Ascending aorta (tissue), 2 donors: ENCODE measurements at regions not wholly inside any gene's neighbourhood (a gene's known extent, or its start where the extent isn't known, plus 50 kb on each side); places are given as distances from the start of the nearest gene placed in this dataset.

Experiments used
- DNase-seq, 2 donors: peaks; one replicate each; pipeline ENCODE4 v3.0.0-alpha.2; 2019; ENCODE audit warnings: low spot score in 2 of 2
- H3K27ac ChIP-seq, 2 donors: fragments of 200-600 bp; sonication (generic); one replicate each; pipeline ENCODE4 v1.5.1; 2016 to 2017; ENCODE audit warnings: mild to moderate bottlenecking in 1 of 2
- H3K27me3 ChIP-seq: fragments of 200-600 bp; sonication (generic); one replicate; pipeline ENCODE4 v1.5.1; 2017
- H3K36me3 ChIP-seq, 2 donors: fragments of 200-600 bp; sonication (generic); one replicate each; pipeline ENCODE4 v1.5.1; 2016
- H3K4me1 ChIP-seq, 2 donors: fragments of 200-600 bp; sonication (generic); one replicate each; pipeline ENCODE4 v1.5.1; 2016 to 2017; ENCODE audit warnings: mild to moderate bottlenecking in 1 of 2
- H3K4me3 ChIP-seq, 2 donors: fragments of 200-600 bp; sonication (generic); one replicate each; pipeline ENCODE4 v1.5.1; 2016 to 2017; ENCODE audit warnings: mild to moderate bottlenecking in 1 of 2
- H3K9me3 ChIP-seq, 2 donors: fragments of 200-600 bp; sonication (generic); one replicate each; pipeline ENCODE4 v1.5.1; 2016
- intact Hi-C: fragments of 100-400 bp; cut with DNase I; formaldehyde crosslinking; loops from one replicate; pipeline ENCODE4 v1.15.1; 2023
- TF ChIP-seq, protein P1 (sequence below), 3 experiments: fragments of 200-600 bp in 2 of 3; fragments of 450-650 bp in 1 of 3; sonication (generic) in 2 of 3; IDR thresholded peaks; one replicate each; pipeline ENCODE4 v1.5.1; 2016 to 2019; ENCODE audit warnings: antibody characterized with exemption in 3 of 3, mild to moderate bottlenecking in 1 of 3, moderate library complexity in 1 of 3

DNA sequence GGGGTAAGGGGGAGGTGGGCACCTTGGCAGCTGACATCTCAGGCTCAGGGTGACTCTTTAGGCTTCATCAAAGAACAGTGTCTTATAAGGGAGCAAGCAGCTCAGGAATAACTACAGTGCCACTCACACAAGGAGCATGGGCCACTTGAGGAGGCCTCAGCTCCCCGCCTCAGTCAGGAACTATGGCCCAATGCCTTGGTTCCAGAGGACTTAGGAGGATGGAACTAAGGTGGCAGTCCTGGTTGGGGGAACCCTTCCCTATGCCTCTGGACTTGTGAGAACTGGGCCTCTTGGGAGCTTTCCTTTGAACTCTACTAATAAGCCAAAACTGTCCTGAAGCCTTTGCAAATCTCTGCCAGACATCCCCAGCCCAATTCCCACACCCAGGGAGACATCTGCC, 160.6 kb downstream of the EFNB1 start:
- peak overlapping the region; percentile 29 to 39 for H3K27ac ChIP-seq
- H3K36me3 ChIP-seq, result no peaks in the 10 kb centered on the region
- H3K27me3 ChIP-seq, result no peaks in the 10 kb centered on the region
- peak in 1 of 2 donors; percentile 57 for DNase-seq
- peaks cover 0 to 7% of the 10 kb centered on the region in 2 donors for H3K4me1 ChIP-seq
- no peaks in the 10 kb centered on the region for H3K9me3 ChIP-seq
- intact Hi-C loops, result loop anchor here (5.0 kb wide), 1 partner anchor 52 kb away; no protein-coding TSS in a partner anchor
- TF ChIP-seq, protein P1, sequence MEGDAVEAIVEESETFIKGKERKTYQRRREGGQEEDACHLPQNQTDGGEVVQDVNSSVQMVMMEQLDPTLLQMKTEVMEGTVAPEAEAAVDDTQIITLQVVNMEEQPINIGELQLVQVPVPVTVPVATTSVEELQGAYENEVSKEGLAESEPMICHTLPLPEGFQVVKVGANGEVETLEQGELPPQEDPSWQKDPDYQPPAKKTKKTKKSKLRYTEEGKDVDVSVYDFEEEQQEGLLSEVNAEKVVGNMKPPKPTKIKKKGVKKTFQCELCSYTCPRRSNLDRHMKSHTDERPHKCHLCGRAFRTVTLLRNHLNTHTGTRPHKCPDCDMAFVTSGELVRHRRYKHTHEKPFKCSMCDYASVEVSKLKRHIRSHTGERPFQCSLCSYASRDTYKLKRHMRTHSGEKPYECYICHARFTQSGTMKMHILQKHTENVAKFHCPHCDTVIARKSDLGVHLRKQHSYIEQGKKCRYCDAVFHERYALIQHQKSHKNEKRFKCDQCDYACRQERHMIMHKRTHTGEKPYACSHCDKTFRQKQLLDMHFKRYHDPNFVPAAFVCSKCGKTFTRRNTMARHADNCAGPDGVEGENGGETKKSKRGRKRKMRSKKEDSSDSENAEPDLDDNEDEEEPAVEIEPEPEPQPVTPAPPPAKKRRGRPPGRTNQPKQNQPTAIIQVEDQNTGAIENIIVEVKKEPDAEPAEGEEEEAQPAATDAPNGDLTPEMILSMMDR (IDR thresholded peaks at IDR 0.05), result no peak
- H3K4me3 ChIP-seq, result no peak overlapping the region

DNA sequence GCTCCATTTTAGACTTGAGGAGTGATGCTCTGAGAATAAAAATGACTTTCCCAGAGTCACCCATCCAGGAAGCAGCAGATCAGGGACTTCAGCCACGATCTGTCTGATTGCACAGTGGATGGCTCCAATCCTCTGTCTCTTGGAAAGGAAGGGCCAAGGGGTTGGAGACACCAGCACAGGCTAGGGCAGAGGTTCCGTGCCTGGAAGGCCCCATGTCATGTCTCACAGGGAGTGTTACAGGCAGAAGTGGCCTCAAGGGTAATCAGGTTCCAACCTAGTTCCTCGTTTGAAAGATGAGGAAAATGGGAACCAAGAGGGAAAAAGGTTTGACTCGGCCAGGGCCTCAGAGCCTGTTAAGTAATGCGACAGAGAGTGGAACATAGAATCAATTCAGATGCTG, 160.0 kb downstream of the EFNB1 start:
- Histone ChIP-seq H3K4me1 (peaks cover 0 to 10% of the 10 kb centered on the region in 2 donors), H3K9me3 (no peaks in the 10 kb centered on the region), H3K27me3 (no peaks in the 10 kb centered on the region), H3K27ac (no peak overlapping the region), H3K4me3 (no peak overlapping the region), H3K36me3 (no peaks in the 10 kb centered on the region)
- DNase-seq, result no peak
- intact Hi-C loops, result loop anchor here (5.0 kb wide), 1 partner anchor 52 kb away; no protein-coding TSS in a partner anchor
- TF ChIP-seq, protein P1 (IDR thresholded peaks at IDR 0.05), result no peak

DNA sequence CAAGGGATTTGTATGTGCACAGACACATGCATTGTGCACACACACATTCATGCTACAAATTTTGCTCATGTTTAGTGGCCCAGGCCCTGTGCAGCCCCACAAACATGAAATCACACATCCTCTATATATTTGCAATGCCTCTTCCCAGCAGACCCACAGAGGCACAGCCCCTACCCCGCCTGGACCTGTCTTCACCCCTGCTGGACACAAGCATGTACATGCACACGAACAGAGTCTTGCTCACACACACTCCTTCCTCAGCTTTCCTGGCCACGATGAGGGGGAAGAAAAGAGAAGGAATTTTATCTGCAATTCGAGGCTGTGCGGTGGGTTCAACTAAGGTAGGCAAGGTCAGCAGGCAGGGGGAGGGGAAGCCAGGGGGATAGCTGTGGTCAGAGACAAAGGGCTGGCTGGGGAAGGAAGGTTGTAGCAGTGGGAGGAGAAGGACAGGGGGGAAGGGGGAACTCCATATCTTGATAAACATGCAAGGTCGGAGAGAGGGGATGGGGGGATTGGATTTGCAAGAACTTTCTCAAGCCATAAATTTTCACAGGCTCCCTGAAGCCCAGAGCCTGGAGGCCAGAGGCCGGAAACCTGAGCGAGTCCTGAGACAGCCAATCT, 156.4 kb downstream of the EFNB1 start:
- Histone ChIP-seq H3K4me1 (peaks cover 0 to 11% of the 10 kb centered on the region in 2 donors), H3K9me3 (no peaks in the 10 kb centered on the region), H3K27ac (no peak overlapping the region), H3K4me3 (no peak overlapping the region), H3K27me3 (no peaks in the 10 kb centered on the region), H3K36me3 (no peaks in the 10 kb centered on the region)
- TF ChIP-seq, protein P1 (IDR thresholded peaks at IDR 0.05), result no peak
- DNase-seq, result no peak
- intact Hi-C loops, result loop anchor here (5.0 kb wide), 1 partner anchor 48 kb away; no protein-coding TSS in a partner anchor

DNA sequence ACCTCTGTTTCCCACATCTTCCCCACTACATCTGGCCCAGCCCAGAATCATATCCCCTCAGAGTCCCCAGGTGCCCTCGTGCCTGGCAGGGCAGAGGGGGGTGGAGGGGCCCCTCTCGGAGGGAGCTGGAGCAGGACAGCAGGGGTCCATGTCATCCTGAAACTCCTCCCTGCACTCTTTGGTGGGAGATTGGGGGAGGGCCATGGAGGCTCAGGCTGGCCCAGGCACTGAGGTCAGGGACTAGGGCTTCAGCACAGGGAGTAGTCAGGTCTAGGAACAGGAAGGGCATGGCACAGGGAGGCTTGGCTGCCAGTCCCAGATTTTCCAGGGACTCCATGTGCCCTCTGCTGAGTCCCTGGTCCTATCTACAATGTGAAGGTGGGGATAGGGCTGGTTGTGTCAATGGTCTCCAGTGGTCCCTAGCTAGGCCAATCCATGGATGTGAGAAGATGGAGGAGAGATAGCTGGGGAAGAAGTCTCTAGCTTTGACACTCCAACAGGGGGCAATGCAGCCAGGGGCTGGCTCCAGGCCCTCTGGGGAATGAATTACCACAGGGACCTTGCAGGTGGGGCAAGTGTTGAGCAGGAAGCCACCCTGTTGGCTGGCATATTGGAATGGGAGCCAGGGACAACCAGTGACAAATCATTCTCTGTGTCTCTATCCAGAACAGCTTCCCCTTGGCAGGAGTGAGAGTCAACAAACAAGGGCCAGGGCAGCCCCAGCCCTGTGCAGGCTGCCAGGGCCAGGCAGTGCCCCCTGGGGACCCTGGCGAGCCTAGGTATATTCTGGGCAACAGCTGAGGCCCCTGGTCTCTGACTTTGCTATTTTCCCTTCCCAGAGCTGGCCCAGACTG, 154.4 kb downstream of the EFNB1 start:
- H3K36me3 ChIP-seq, result no peaks in the 10 kb centered on the region
- TF ChIP-seq, protein P1 (IDR thresholded peaks at IDR 0.05), result no peak
- no peak overlapping the region for H3K4me3 ChIP-seq
- H3K4me1 ChIP-seq, result peaks cover 0 to 7% of the 10 kb centered on the region in 2 donors
- peak overlapping the region; percentile 9 to 15 for H3K27ac ChIP-seq
- intact Hi-C loops, result no loop called here
- peak in 1 of 2 donors; percentile 50 for DNase-seq
- no peaks in the 10 kb centered on the region for H3K27me3 ChIP-seq
- no peaks in the 10 kb centered on the region for H3K9me3 ChIP-seq

DNA sequence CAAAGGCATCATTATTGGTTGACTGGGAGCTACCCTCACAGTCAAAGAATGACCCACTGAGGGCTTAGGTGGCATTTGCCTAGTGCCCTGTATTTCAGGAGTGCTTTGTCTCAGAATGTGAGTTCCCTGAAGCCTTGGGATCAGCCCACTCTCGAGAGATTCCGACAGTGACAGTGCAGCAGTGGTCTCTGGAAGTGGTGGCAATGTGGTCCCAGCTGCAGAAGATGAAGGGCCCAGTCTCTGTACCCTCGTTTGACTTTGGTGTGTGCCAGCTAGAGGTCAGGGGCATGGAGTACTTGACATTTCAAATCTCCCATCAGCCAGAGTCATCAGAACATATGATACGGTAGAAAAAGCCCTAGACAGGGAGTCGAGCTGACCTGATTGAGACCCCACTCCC, 153.7 kb downstream of the EFNB1 start:
- no peak overlapping the region for H3K4me3 ChIP-seq
- H3K36me3 ChIP-seq, result no peaks in the 10 kb centered on the region
- no peaks in the 10 kb centered on the region for H3K27me3 ChIP-seq
- TF ChIP-seq, protein P1 (IDR thresholded peaks at IDR 0.05), result no peak
- H3K27ac ChIP-seq, result no peak overlapping the region
- intact Hi-C loops, result no loop called here
- H3K9me3 ChIP-seq, result no peaks in the 10 kb centered on the region
- DNase-seq, result no peak
- peaks cover 0 to 7% of the 10 kb centered on the region in 2 donors for H3K4me1 ChIP-seq
